B cell (primary cell): ENCODE measurements at regions not wholly inside any gene's neighbourhood (a gene's known extent, or its start where the extent isn't known, plus 50 kb on each side); places are given as distances from the start of the nearest gene placed in this dataset.

Experiments
- ATAC-seq: fragments of 200-7000 bp; cut with Tn5 transposase; one replicate; pipeline ENCODE4 v1.10.0; 2021; ENCODE audit warnings: low read depth, mild to moderate bottlenecking, moderate number of reproducible peaks, moderate library complexity
- CTCF ChIA-PET: fragments of 350-600 bp; sonication (Branson Sonifier 250); formaldehyde crosslinking; loops from one replicate; lab custom pipeline; 2021; ENCODE audit warnings: antibody characterized with exemption, inconsistent platforms; lab: Charles Lee
- POLR2A ChIA-PET: fragments of 350-600 bp; sonication (Branson Sonifier 250); formaldehyde crosslinking; loops from one replicate; lab custom pipeline; 2021; ENCODE audit warnings: antibody characterized with exemption; lab: Charles Lee
- DNase-seq: peaks from one replicate; pipeline ENCODE4 v3.0.0; 2013
- H2AFZ ChIP-seq: 2 replicates; pipeline ENCODE4 v1.6.1; 2012; ENCODE audit warnings: mild to moderate bottlenecking, low read depth, low read length; ENCODE audit not compliant: insufficient read depth, poor library complexity, severe bottlenecking
- H3K27ac ChIP-seq, 2 donors: 1 replicate in 1 of 2; 2 replicates in 1 of 2; pipeline ENCODE4 v1.5.1; 2012 to 2013; ENCODE audit warnings: low read length in 2 of 2, mild to moderate bottlenecking in 2 of 2, moderate library complexity in 1 of 2
- H3K27me3 ChIP-seq, 4 experiments: fragments of 200-600 bp in 1 of 4; sonication (generic) in 1 of 4; replicated peaks in 1 of 4; 1 replicate in 2 of 4; 2 replicates in 2 of 4; pipeline versions ENCODE4 v1.6.1 to v1.7.0; 2013 to 2016; ENCODE audit warnings: low read length in 3 of 4, mild to moderate bottlenecking in 2 of 4, mixed read lengths in 1 of 4, moderate library complexity in 1 of 4; ENCODE audit not compliant: insufficient read depth in 4 of 4, control insufficient read depth in 3 of 4; ENCODE audit errors: control extremely low read depth in 1 of 4
- H3K36me3 ChIP-seq, 2 experiments: replicated peaks in 1 of 2; 1 replicate in 1 of 2; 2 replicates in 1 of 2; pipeline versions ENCODE4 v1.6.1 to v1.7.1; 2013; ENCODE audit warnings: low read length in 1 of 2; ENCODE audit not compliant: insufficient read depth in 2 of 2, control insufficient read depth in 1 of 2; ENCODE audit errors: control extremely low read depth in 1 of 2, extremely low read depth in 1 of 2
- H3K4me1 ChIP-seq, 2 donors: fragments of 200-600 bp in 1 of 2; sonication (generic) in 1 of 2; 1 replicate in 1 of 2; 2 replicates in 1 of 2; pipeline versions ENCODE4 v1.5.1 to v1.6.1; 2013 to 2017; ENCODE audit warnings: low read length in 2 of 2; ENCODE audit not compliant: control insufficient read depth in 2 of 2, insufficient read depth in 2 of 2
- H3K4me2 ChIP-seq: replicated peaks from 2 replicates; pipeline ENCODE3; 2012; ENCODE audit warnings: mild to moderate bottlenecking, low read depth, low read length; ENCODE audit not compliant: poor library complexity, severe bottlenecking
- H3K4me3 ChIP-seq, 5 experiments: fragments of 200-600 bp in 1 of 5; sonication (generic) in 1 of 5; 1 replicate in 3 of 5; 2 replicates in 2 of 5; pipeline versions ENCODE4 v1.5.1 to v1.7.0; 2011 to 2016; ENCODE audit warnings: low read length in 4 of 5, mild to moderate bottlenecking in 4 of 5, low read depth in 2 of 5, control low read depth in 1 of 5, moderate library complexity in 1 of 5; ENCODE audit not compliant: insufficient read depth in 1 of 5; ENCODE audit errors: control extremely low read depth in 1 of 5, extremely low read depth in 1 of 5
- H3K79me2 ChIP-seq: fragments of 200-600 bp; sonication (generic); one replicate; pipeline ENCODE4 v1.6.0; 2016; ENCODE audit warnings: low read length; ENCODE audit not compliant: control insufficient read depth, insufficient read depth
- H3K9ac ChIP-seq: fragments of 200-600 bp; sonication (generic); 2 replicates; pipeline ENCODE4 v1.6.1; 2017; ENCODE audit warnings: mild to moderate bottlenecking, low read length, moderate library complexity
- H3K9me3 ChIP-seq, 3 donors: one replicate each; pipeline versions ENCODE4 v1.6.1 to v1.7.1; 2013; ENCODE audit warnings: low read length in 2 of 3; ENCODE audit not compliant: control insufficient read depth in 2 of 3, insufficient read depth in 1 of 3; ENCODE audit errors: control extremely low read depth in 1 of 3
- H4K20me1 ChIP-seq: 2 replicates; pipeline ENCODE4 v1.6.0; 2012; ENCODE audit warnings: mild to moderate bottlenecking, low read length; ENCODE audit not compliant: insufficient read depth, control insufficient read depth, poor library complexity, severe bottlenecking
- H3K27ac Mint-ChIP-seq: one replicate; pipeline ENCODE4 v1.8.0; 2021; ENCODE audit warnings: mixed read lengths
- H3K27me3 Mint-ChIP-seq: one replicate; pipeline ENCODE4 v1.8.0; 2021; ENCODE audit warnings: mixed read lengths
- H3K4me1 Mint-ChIP-seq: one replicate; pipeline ENCODE4 v1.8.0; 2021; ENCODE audit warnings: mixed read lengths
- H3K4me3 Mint-ChIP-seq: one replicate; pipeline ENCODE4 v1.8.0; 2021; ENCODE audit warnings: mixed read lengths
- H3K9me3 Mint-ChIP-seq: one replicate; pipeline ENCODE4 v1.8.0; 2022; ENCODE audit warnings: mixed read lengths; ENCODE audit not compliant: insufficient read depth
- CTCF ChIP-seq: fragments of 200-600 bp; IDR thresholded peaks from one replicate; pipeline ENCODE4 v1.8.0; 2022; ENCODE audit warnings: antibody characterized with exemption, mild to moderate bottlenecking
- EZH2 ChIP-seq: IDR thresholded peaks from 2 replicates; pipeline ENCODE4 v1.6.1; 2012; ENCODE audit warnings: borderline replicate concordance, low read depth, mild to moderate bottlenecking, moderate library complexity, low read length; ENCODE audit not compliant: insufficient read depth, poor library complexity, severe bottlenecking
- WGBS: methylation state at CpG from one replicate; pipeline ENCODE4 v1.1.5; 2013; ENCODE audit warnings: missing lambda C conversion rate; ENCODE audit not compliant: insufficient coverage; 5-methylcytosine and 5-hydroxymethylcytosine counted together
- intact Hi-C: fragments of 100-400 bp; cut with micrococcal nuclease; formaldehyde crosslinking; loops from one replicate; pipeline ENCODE4 v1.10.0; 2022

- Histone ChIP-seq H2AFZ (no peak overlapping the region), H3K27ac (no peak overlapping the region), H3K4me3 (no peak overlapping the region), H3K4me1 (peaks cover 7 to 13% of the 10 kb centered on the region in 2 donors), H3K9ac (no peak overlapping the region), H3K9me3 (no peaks in the 10 kb centered on the region), H4K20me1 (no peaks in the 10 kb centered on the region), H3K4me2 (no peak overlapping the region), H3K36me3 (no peaks in the 10 kb centered on the region), H3K27me3 (peaks cover 0 to 3% (median 0%) of the 10 kb centered on the region in 4 experiments), H3K79me2 (no peaks in the 10 kb centered on the region)
- 26% methylated on average over 5 of the region's 10 CpGs for WGBS
- ATAC-seq (no peak), DNase-seq (peak; percentile 52)
- TF ChIP-seq EZH2 (no peak), CTCF (peak; percentile 81)
- CTCF ChIA-PET = interaction anchor here (0.9 to 1.1 kb wide), 2 partner anchors 20 to 1377 kb away, joined by 3 read pairs; no protein-coding TSS in a partner anchor
- POLR2A ChIA-PET = no interaction called here
- Mint-ChIP-seq H3K9me3 (no peaks in the 10 kb centered on the region), H3K4me1 (peaks cover 17% of the 10 kb centered on the region), H3K27me3 (peaks cover 5% of the 10 kb centered on the region), H3K27ac (no peak overlapping the region), H3K4me3 (no peak overlapping the region)
- intact Hi-C loops = loop anchor here (10.0 kb wide), 1 partner anchor 1204 kb away; no protein-coding TSS in a partner anchor
Observed at GRCh38 chr1:163410073-163410999, 88.6 kb downstream of the NUF2 start.

- peaks cover 0 to 3% (median 0%) of the 10 kb centered on the region in 4 experiments for H3K27me3 ChIP-seq
- no peaks in the 10 kb centered on the region for H3K79me2 ChIP-seq
- Mint-ChIP-seq H3K27ac (no peak overlapping the region), H3K4me3 (no peak overlapping the region), H3K27me3 (peaks cover 5% of the 10 kb centered on the region), H3K9me3 (no peaks in the 10 kb centered on the region), H3K4me1 (peaks cover 20% of the 10 kb centered on the region)
- DNase-seq (no peak), ATAC-seq (no peak)
- no peaks in the 10 kb centered on the region for H3K9me3 ChIP-seq
- CTCF ChIA-PET = interaction anchor here (1.7 to 2.2 kb wide), 2 partner anchors 1375 to 1379 kb away, joined by 3 to 13 read pairs; no protein-coding TSS in a partner anchor
- POLR2A ChIA-PET = no interaction called here
- H3K9ac ChIP-seq = no peak overlapping the region
- H4K20me1 ChIP-seq = no peaks in the 10 kb centered on the region
- H3K4me2 ChIP-seq = no peak overlapping the region
- no peak overlapping the region for H3K27ac ChIP-seq
- H2AFZ ChIP-seq = no peak overlapping the region
- peaks cover 8 to 14% of the 10 kb centered on the region in 2 donors for H3K4me1 ChIP-seq
- intact Hi-C loops = loop anchor here (10.0 kb wide), 1 partner anchor 1203 kb away; no protein-coding TSS in a partner anchor
- no peak overlapping the region for H3K4me3 ChIP-seq
- TF ChIP-seq CTCF (no peak), EZH2 (no peak)
- no CpG with 5 or more reads among the region's 1 CpG for WGBS
- no peaks in the 10 kb centered on the region for H3K36me3 ChIP-seq
Observed at GRCh38 chr1:163412221-163412620, 90.5 kb downstream of the NUF2 start.
